Transverse colon (tissue), 4 donors: ENCODE measurements at regions not wholly inside any gene's neighbourhood (a gene's known extent, or its start where the extent isn't known, plus 50 kb on each side); places are given as distances from the start of the nearest gene placed in this dataset.

ENCODE experiments used
- EP300 ChIP-seq: sonication (generic); formaldehyde crosslinking; IDR thresholded peaks from one replicate; pipeline ENCODE4 v1.6.1; 2017; ENCODE audit warnings: antibody characterized with exemption, low read depth
- POLR2A ChIP-seq: fragments of 450-650 bp; IDR thresholded peaks from one replicate; pipeline ENCODE4 v1.6.1; 2016; ENCODE audit warnings: antibody characterized with exemption, mild to moderate bottlenecking, moderate library complexity
- POLR2AphosphoS5 ChIP-seq, 3 donors: sonication (generic); formaldehyde crosslinking; IDR thresholded peaks; one replicate each; pipeline ENCODE4 v1.6.1; 2016; ENCODE audit warnings: antibody characterized with exemption in 3 of 3
- TF ChIP-seq, protein P1 (sequence below), 5 experiments: fragments of 200-600 bp in 3 of 5; fragments of 450-650 bp in 2 of 5; sonication (generic) in 3 of 5; IDR thresholded peaks; 1 replicate in 2 of 5; 2 replicates in 3 of 5; pipeline ENCODE4 v1.5.1; 2016 to 2017; ENCODE audit warnings: antibody characterized with exemption in 5 of 5, inconsistent platforms in 3 of 5, mild to moderate bottlenecking in 2 of 5, moderate library complexity in 1 of 5

DNA sequence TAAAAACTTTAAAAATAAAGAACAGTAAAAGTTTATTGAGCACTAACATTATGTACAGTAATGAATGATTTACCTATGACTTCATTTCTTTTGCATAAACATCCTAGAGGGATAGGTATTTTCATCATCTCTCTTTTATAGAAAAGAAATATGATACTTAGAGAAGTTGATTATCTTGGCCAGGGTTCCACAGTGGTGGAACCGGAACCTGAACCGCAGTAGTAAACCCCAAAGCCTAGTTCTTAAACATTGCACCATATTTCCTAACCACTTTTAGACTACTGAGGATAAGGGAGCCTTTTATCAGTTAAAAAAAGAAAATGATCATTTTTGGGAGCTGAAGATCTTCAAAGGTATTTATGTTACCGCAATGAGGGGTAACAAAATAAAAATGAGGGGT lies 205.7 kb upstream of the SGCD start:
- TF ChIP-seq EP300, result no peak
- TF ChIP-seq, protein P1, sequence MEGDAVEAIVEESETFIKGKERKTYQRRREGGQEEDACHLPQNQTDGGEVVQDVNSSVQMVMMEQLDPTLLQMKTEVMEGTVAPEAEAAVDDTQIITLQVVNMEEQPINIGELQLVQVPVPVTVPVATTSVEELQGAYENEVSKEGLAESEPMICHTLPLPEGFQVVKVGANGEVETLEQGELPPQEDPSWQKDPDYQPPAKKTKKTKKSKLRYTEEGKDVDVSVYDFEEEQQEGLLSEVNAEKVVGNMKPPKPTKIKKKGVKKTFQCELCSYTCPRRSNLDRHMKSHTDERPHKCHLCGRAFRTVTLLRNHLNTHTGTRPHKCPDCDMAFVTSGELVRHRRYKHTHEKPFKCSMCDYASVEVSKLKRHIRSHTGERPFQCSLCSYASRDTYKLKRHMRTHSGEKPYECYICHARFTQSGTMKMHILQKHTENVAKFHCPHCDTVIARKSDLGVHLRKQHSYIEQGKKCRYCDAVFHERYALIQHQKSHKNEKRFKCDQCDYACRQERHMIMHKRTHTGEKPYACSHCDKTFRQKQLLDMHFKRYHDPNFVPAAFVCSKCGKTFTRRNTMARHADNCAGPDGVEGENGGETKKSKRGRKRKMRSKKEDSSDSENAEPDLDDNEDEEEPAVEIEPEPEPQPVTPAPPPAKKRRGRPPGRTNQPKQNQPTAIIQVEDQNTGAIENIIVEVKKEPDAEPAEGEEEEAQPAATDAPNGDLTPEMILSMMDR (IDR thresholded peaks at IDR 0.05), result no peak
- no peak for TF ChIP-seq POLR2A
- no peak for TF ChIP-seq POLR2AphosphoS5 (IDR thresholded peaks at IDR 0.05)
